ENCODE measurements at regions not wholly inside any gene's neighbourhood (a gene's known extent, or its start where the extent isn't known, plus 50 kb on each side); places are given as distances from the start of the nearest gene placed in this dataset.
"Not testable (repeated sequence)": the region's sequence is repeated elsewhere in the genome, so short reads cannot be mapped to it uniquely, and the experiment has no call there.

GRCh38 chr19:14328406-14328805, 52.8 kb upstream of the ADGRE5 start:
- no peak for DNase-seq

- not testable (repeated sequence) for DNase-seq
Observed at GRCh38 chr19:14327061-14327460, 54.2 kb upstream of the ADGRE5 start.

- no peak for DNase-seq
Observed at GRCh38 chr19:14325863-14326262, 55.4 kb upstream of the ADGRE5 start.

- DNase-seq = no peak
Observed at GRCh38 chr19:14325134-14325533, 56.1 kb upstream of the ADGRE5 start.

GRCh38 chr19:14322889-14323463, 58.3 kb upstream of the ADGRE5 start:
- no peak for DNase-seq

GRCh38 chr19:14320253-14320652, 61.0 kb upstream of the ADGRE5 start:
- DNase-seq = no peak

- not testable (repeated sequence) for DNase-seq
Observed at GRCh38 chr19:14319720-14320119, 61.5 kb upstream of the ADGRE5 start.

GRCh38 chr19:14318873-14319272, 62.4 kb upstream of the ADGRE5 start:
- DNase-seq = no peak

- no peak for DNase-seq
Observed at GRCh38 chr19:14317157-14317556, 64.1 kb upstream of the ADGRE5 start.

- no peak for DNase-seq
Observed at GRCh38 chr19:14315433-14315832, 65.8 kb upstream of the ADGRE5 start.

GRCh38 chr19:14310055-14310454, 71.2 kb upstream of the ADGRE5 start:
- DNase-seq = no peak

GRCh38 chr19:14305706-14306105, 75.5 kb upstream of the ADGRE5 start:
- no peak for DNase-seq

GRCh38 chr19:14301150-14301549, 80.1 kb upstream of the ADGRE5 start:
- no peak for DNase-seq

GRCh38 chr19:14300303-14300702, 80.9 kb upstream of the ADGRE5 start:
- DNase-seq = no peak

GRCh38 chr19:14299224-14299827, 81.9 kb upstream of the ADGRE5 start:
- not testable (repeated sequence) for DNase-seq

GRCh38 chr19:14297883-14298576, 83.2 kb upstream of the ADGRE5 start:
- DNase-seq = not testable (repeated sequence)

- peak; percentile 17 for DNase-seq
Observed at GRCh38 chr19:14294974-14295373, 86.3 kb upstream of the ADGRE5 start.

GRCh38 chr19:14293816-14294170, 87.5 kb upstream of the ADGRE5 start:
- DNase-seq = not testable (repeated sequence)

- not testable (repeated sequence) for DNase-seq
Observed at GRCh38 chr19:14293101-14293815, 87.3 kb upstream of the ADGRL1 start.

GRCh38 chr19:14289810-14290209, 83.8 kb upstream of the ADGRL1 start:
- not testable (repeated sequence) for DNase-seq

GRCh38 chr19:14287837-14288236, 81.9 kb upstream of the ADGRL1 start:
- DNase-seq = not testable (repeated sequence)

GRCh38 chr19:14286594-14286993, 80.6 kb upstream of the ADGRL1 start:
- DNase-seq = not testable (repeated sequence)

GRCh38 chr19:14285726-14286125, 79.8 kb upstream of the ADGRL1 start:
- not testable (repeated sequence) for DNase-seq
